Hypothalamus (tissue), 51 donors: ENCODE measurements at regions not wholly inside any gene's neighbourhood (a gene's known extent, or its start where the extent isn't known, plus 50 kb on each side); places are given as distances from the start of the nearest gene placed in this dataset.
"Not testable (repeated sequence)": the region's sequence is repeated elsewhere in the genome, so short reads cannot be mapped to it uniquely, and the experiment has no call there.

ENCODE experiments used
- DNase-seq, 51 donors: peaks; one replicate each; lab custom pipeline; 2025; lab: John Stamatoyannopoulos, UW

DNA sequence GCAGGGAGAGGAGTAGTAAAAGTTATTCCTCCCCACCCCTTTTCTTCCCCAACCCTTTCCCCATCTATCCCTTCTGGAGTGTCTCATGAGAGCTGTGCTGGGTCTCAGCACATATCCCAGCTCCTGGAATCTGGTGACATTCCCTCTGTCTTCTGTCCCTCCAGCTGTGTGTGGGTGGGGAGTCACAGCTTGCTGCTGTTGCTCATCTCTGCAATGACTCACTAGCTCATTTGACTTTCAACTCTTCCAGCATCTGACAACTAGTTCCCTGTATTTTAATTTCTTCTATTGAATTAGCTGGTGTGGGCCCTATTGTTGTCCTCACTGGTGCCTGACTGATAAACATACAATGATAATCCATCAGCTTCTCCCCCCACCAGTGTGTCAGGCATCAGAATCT is 198.9 kb upstream of the AUTS2 start:
- DNase-seq: peak in 29 of 51 donors; percentile 2 to 84 (median 22)

DNA sequence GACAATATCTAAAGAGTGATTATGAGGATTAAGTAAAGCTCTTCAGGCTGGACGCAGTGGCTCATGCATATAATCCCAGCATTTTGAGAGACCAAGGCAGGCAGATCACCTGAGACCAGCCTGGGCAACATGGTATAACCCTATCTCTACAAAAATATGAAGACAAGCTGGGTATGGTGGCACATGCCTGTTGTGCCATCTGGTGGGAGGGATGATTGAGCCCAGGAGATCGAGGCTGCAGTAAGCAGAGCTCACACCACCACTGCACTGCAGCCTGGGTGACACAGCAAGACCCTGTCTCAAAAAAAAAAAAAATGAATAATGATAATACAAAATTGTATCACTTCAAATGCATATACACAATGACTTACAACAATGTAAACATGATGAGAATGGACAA is 195.6 kb upstream of the AUTS2 start:
- no peak for DNase-seq

DNA sequence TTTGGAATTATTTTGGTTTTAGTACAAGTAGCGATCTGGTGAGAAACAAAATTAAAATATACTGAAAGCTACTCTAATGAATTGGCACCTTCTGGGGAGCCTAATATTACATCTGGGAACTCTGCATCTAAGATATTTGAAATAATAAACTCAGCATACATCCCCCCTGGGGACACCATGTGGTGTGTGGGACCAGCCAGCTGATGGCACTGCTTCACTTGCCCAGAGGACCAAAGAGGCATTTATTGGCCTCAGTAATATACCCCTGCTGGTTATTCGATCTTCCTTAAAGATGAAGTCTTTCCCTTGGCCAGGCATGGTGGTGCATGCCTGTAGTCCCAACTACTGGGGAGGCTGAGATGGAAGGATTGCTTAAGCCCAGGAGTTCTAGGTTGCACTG is 195.1 kb upstream of the AUTS2 start:
- peak in 6 of 51 donors; percentile 1 to 14 (median 10) for DNase-seq

DNA sequence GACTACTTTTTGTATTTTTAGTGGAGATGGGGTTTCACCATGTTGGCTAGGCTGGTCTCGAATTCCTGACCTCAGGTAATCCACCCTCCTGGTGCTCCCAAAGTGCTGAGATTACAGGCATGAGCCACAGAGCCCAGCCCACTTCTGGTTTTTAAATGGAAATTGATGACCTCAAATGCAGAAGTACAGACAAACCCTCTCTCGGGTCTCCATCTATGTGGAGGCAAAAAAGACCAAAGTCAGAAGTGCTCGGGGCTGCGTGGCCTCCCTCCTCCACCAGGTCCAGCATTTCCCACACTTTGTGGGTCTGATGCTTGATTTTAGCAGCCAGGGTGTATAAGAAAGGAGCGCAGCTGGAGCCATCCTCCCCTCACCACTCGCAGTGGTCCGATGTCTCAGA is 187.3 kb upstream of the AUTS2 start:
- DNase-seq: no peak

DNA sequence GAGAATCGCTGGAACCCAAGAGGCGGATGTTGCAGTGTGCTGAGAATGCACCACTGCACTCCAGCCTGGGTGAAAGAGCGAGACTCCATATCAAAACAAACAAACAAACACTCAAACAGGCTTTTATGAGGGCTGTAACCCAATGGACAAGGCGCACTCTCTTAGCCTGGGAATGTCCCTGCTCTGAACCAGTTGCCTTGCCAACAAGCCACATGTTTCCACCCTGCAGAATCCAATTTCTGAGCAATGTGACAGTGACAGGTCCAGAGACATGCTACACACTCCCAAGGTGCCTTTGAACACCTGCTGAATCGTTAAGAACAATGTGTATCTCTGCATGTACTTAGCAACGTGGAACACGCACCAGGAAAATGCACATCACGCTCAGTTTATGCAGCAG is 186.8 kb upstream of the AUTS2 start:
- no peak for DNase-seq

DNA sequence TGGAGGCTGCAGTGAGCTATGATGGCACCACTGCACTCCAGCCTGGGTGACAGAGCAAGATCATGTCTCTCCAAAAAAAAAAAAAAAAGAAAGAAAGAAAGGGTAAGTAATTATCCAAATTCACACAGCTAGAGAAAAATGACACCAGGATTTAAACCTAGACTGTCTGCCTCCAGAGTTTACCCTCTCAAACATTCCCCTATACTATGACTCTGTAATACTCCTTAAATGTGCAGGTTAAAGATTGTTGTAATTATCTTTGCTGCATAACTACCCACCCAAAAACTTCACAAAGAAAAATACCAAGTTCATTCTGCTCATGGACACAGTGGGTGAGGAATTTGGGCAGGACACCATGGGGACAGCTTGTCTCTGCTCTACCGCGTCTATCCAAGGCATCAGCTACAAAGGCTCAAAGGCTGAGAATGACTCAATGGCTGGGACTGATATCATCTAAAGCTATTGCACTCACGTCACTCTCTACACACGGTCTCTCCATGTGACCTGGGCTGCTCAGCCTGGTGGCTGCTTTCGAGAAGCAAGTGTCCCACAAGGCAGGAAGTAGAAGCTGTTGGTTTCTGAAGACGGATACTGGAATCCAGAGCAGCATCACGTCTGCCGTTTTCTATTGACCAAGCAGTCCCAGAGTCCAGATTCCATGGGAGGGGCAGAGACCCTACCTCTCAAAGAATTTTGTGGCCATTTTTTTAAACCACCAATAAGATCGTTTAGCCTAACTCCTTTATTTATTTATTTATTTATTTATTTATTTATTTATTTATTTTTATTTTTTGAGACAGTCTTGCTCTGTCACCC is 185.7 kb upstream of the AUTS2 start:
- DNase-seq: peak in 11 of 51 donors; percentile 4 to 48 (median 8)

DNA sequence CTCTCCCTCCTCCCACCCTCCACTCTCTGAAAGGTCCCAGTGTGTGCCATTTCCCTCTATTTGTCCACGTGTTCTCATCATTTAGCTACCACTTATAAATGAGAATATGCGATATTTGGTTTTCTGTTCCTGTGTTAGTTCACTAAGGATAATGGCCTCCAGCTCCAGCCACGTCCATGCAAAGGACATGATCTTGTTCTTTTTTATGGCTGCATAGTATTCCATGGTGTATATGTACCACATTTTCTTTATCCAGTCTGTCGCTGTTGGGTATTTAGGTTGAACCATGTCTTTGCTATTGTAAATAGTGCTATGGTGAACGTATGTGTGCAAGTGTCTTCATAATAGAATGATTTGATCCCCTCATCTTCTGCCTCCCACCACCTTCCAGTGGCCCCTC is 183.7 kb upstream of the AUTS2 start:
- DNase-seq: no peak

DNA sequence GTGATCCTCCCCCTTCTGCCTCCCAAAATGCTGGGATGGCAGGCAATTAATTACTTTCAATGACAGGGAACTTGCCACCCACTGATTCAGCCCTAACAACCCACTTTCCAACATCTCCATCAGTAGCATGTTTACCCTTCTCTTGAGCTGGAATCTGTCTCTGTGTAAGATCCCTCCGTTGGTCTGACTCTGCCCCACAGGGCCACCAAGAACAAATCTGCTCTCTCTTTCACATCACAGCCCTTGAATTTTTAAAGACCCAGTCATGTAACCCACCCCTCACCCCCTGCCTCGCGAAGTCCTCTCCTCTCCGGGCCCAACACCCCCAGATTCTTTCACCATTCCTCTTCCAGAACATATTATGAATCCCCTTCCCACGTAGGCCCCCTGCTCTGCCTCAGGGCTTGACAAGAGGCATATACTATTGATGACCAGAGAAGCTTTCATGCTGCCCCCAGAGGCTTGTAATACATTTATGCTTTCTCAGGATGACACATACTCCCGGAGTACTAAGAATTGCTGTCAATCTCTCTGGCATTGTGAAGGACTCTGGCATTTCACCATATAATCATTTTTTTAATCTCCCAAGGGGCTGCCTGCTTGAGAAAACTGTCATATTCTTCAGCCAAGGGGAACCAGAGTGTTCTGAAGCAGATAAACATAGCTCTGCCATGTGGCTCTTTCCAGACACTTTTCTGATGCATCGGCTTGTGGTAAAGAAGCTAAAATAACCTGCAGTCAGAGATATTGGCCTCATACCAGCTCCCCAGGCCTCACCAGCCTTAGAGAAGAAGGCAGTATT is 179.2 kb upstream of the AUTS2 start:
- DNase-seq: no peak

DNA sequence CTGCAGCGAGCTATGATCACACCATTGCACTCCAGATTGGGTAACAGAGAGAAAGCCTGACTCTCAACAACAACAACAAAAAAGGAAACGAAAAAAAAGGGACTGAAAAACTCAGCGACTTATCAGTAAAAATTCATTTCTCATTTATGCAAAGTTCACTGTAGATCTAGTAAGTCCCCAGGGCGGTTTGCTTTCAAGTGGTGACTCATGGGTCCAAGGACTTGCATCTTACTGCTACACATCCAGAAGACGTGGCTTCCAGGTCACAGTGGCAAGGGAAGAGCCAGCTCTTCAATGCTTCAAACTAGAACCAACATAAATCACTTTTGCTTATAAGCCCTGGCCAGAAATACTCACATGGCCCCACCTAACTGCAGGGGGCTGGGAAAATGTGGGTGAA is 178.3 kb upstream of the AUTS2 start:
- no peak for DNase-seq

DNA sequence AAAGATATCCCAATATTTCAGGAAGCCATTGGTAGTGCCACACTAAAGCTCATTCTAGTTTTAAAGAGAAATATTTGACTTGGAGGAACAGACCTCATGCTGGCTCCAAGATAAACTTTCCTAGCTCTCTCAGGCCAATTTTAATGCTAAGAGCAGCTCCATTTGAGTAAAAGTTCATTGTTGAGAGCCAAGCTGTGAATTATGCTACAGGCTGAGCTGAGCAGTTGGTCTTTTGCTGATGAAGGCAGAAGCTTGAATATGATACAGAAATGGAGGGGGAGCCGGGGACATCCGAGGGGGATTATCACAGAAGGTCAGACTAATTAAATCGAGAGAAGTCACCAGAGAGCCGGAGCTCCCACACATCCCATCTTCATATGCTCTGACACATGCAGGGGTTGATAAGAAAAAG is 175.7 kb upstream of the AUTS2 start:
- no peak for DNase-seq

DNA sequence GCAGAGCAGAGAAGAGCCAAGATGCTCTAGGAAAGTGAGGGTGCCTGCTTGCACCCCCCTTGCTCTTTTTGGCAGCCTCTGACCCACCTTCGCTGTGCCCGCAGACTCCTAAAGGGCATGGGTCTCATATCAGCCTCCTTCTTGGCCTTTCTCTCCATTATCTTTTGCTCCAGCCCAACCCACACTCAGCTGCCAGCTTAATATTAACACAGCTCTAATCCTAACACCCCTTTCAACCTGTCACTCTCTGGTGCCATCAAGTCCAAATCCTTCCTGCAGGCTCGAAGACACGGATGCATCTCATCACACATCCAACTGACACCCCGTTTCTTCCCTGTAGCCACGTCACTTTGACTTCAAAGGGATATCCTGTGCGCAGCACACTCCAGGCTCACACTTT is 171.6 kb upstream of the AUTS2 start:
- DNase-seq: no peak

DNA sequence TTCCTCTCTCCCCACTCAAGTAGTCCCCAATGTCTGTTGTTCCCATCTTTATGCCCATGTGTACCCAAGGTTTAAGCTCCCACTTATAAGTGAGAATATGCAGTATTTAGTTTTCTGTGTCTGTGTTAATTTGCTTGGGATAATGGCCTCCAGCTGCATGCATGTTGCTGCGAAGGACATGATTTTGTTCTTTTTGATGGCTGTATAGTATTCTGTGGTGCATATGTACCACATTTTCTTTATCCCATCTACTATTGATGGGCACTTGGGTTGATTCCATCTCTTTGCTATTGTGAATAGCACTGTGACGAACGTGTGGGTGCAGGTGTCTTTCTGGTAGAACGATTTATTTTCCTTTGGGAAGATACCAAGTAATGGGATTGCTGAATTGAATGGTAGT is 170.2 kb upstream of the AUTS2 start:
- no peak for DNase-seq

DNA sequence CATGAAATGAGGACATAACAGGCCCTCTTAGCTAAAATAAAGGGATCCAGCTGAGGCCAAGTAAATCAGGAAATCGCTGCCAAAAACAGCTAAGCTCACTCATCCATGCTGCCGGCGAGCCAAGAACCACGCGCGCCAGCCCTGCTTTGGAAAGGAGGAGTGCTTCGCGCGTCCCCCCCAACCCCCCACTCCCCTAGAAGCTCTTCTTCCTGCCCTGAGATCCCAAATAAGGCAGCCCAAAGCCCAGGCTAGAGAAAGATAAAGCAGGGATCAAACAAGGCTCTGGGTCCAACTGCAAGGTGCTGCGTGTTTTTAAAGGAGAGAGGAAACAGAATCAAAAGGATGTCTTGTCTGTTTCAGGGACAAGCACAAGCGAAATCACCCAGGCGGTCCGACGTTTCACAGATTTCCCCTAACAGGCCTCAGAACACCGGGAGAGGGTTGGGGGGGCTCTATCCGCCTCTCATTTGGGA is 168.3 kb upstream of the AUTS2 start:
- DNase-seq: peak in 33 of 51 donors; percentile 3 to 69 (median 32)

DNA sequence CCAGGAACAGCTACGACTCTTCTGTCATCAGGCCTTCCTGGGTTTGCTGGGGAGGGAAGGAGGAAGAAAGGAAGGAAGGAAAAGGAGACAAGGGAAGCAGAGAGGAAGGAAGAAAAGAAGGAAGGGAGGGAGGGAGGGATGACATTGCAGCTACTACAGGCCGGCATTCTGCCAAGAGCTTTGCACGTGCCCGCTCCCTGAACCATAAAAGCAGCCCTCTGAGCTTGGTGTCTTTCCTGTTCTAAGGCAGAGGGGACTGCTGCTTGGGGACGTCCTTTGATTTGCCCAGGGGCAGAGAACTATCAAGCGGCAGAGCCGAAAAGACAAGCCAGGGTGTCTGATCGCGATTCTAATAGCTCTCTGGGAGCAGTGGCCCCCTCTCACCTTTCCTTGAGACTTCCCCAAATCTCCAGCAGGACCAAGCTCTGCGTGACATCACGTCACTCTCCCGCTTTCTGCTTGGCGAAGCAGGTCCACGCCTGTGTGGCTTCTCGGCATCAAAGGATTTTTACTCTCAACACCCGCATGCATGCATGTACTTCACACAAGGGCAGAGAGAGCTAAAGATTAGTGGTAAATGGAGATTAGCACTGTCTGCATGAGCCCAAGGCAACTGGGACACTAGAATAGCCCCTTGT is 167.8 kb upstream of the AUTS2 start:
- peak in 6 of 51 donors; percentile 1 to 23 (median 6) for DNase-seq

DNA sequence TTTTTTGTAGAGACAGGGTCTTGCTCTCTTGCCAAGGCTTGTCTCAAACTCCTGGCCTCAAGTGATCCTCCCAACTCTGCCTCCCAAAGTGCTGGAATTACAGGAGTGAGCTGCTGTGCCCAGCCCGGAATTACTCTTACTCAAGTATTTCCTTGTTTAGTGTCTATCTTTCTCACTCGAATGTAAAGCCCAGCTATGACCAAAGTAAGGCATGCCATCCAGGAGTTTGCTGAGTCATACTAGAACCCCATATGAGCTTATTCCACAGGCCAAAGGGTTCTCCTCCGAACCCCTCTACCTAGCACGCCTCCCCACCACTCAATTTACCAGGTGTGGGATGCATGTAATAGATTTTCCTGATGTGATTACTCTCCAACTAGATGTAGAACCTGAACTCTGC is 166.6 kb upstream of the AUTS2 start:
- DNase-seq: no peak

DNA sequence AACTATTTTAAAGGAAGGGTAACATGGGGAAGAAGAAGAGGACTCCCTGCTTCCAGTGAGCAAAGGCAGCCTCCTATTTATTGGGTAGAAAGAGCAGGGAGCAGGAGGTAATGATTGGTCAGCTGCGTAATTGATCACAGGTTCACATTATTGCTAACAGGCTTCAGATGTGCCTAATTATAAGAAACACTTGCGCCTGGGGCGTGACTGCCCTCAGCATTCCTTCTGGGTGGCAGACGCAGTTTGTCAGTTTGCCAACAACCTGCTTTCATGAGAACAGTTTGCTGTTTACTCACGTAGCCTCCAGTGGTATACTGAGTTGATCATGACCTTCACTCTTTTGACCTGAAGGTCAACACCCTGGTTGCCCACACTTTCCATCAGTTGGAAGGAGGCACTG is 166.0 kb upstream of the AUTS2 start:
- DNase-seq: not testable (repeated sequence)

DNA sequence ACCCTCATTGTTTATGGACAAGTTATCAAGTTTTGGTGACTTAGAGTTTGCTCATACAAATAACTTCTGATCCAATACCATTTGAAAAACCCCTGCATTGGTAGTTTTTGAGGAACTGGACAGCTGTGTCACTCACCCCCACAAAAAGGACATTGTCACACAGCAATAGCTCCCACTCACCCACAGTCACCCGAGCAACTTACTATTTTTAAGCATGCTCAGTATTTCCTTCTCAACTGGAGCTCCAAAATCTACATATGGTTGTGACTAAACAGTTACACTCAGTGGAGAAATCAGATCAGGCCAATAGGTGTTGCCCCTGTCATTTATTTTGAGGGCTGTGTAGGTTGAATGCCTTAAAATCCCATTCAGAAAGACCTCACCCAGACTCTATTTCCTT is 165.2 kb upstream of the AUTS2 start:
- no peak for DNase-seq

DNA sequence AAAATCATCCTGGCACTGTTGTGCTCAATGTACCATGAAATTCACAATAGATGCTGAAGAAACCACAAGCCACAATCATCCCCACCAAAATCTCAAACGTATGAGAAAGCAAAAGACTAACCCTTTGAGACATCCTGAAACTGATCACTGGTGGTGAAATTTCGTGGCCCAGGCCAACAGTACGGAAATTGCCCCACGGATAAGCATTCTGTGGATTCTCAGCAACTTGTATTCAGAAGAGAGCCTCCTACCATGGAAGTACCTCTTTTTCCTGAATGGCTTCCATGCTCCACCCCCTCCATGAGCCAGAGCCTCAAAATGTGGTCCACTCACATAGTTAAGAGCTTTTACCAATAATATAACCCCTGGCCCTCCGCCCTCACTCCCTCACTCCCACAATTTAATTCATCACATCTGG is 163.9 kb upstream of the AUTS2 start:
- DNase-seq: no peak

DNA sequence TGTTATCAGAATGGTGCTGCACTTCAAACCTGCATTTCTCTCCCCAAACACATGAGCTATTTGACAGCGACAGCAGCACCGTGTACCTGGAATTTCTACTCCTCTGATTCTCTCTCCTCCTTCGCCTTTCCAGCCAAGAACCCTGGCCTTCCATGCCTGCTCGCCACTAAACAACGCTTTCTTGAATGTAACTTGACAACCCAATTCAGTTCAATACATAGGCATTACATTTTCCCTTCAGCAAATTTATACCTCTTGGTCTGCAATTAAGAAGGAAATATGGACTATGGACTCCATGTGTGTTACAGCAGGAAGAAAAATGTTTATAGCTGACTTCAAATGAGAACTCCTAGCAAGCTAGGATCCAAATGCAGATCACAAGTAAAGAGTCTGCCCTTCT is 162.6 kb upstream of the AUTS2 start:
- no peak for DNase-seq

DNA sequence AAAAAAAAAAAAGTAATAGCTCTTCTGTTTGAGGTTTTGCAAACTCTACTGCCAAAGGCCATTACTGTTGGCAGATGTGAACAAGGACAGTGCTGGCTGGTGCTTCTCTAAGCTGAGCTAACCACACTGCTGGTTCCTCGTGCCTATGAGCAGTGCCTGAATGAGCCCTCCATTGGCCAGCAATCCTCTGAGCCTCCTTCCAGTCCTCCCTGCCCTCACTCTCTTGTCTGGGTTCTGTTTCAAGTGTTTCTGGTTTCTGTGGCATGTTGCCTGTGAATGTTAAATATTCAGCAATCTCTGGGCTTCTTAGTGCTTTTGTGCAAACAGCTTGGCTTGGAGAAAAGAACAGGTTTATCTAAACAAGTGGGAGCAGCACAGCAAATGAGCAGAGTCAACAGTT is 161.3 kb upstream of the AUTS2 start:
- DNase-seq: peak in 1 of 51 donors; percentile 4
